ENCODE measurements at regions not wholly inside any gene's neighbourhood (a gene's known extent, or its start where the extent isn't known, plus 50 kb on each side); places are given as distances from the start of the nearest gene placed in this dataset.

GRCh38 chr15:70569091-70569713 is 194.2 kb downstream of the UACA start:
- Histone ChIP-seq H3K4me3 (ENCODE audit: low read length in 3 of 3) (no peak overlapping the region), H3K36me3 (ENCODE audit: control insufficient read depth in 3 of 3, insufficient read depth in 3 of 3, low read length in 3 of 3) (no peaks in the 10 kb centered on the region), H3K27me3 (ENCODE audit: control insufficient read depth in 3 of 3, insufficient read depth in 3 of 3, low read length in 3 of 3) (no peaks in the 10 kb centered on the region), H3K9me3 (ENCODE audit: control insufficient read depth in 3 of 3, low read length in 3 of 3) (no peaks in the 10 kb centered on the region), H3K9ac (ENCODE audit: low read depth in 1 of 3, low read length in 3 of 3) (no peak overlapping the region), H3K27ac (ENCODE audit: low read depth, low read length) (no peak overlapping the region), H3K4me1 (ENCODE audit: control insufficient read depth in 3 of 3, insufficient read depth in 3 of 3, low read length in 3 of 3) (peaks cover 0 to 3% (median 0%) of the 10 kb centered on the region in 3 donors)

GRCh38 chr15:70566989-70567388 is 196.4 kb downstream of the UACA start:
- no peak overlapping the region for H3K9ac ChIP-seq (ENCODE audit: low read depth in 1 of 3, low read length in 3 of 3)
- H3K27me3 ChIP-seq (ENCODE audit: control insufficient read depth in 3 of 3, insufficient read depth in 3 of 3, low read length in 3 of 3), result no peaks in the 10 kb centered on the region
- H3K4me1 ChIP-seq (ENCODE audit: control insufficient read depth in 3 of 3, insufficient read depth in 3 of 3, low read length in 3 of 3), result peaks cover 0 to 3% (median 0%) of the 10 kb centered on the region in 3 donors
- H3K27ac ChIP-seq (ENCODE audit: low read depth, low read length), result no peak overlapping the region
- H3K4me3 ChIP-seq (ENCODE audit: low read length in 3 of 3), result no peak overlapping the region
- no peaks in the 10 kb centered on the region for H3K9me3 ChIP-seq (ENCODE audit: control insufficient read depth in 3 of 3, low read length in 3 of 3)
- H3K36me3 ChIP-seq (ENCODE audit: control insufficient read depth in 3 of 3, insufficient read depth in 3 of 3, low read length in 3 of 3), result no peaks in the 10 kb centered on the region

- Histone ChIP-seq H3K4me3 (ENCODE audit: low read length in 3 of 3) (no peak overlapping the region), H3K27ac (ENCODE audit: low read depth, low read length) (no peak overlapping the region), H3K36me3 (ENCODE audit: control insufficient read depth in 3 of 3, insufficient read depth in 3 of 3, low read length in 3 of 3) (no peaks in the 10 kb centered on the region), H3K9me3 (ENCODE audit: control insufficient read depth in 3 of 3, low read length in 3 of 3) (no peaks in the 10 kb centered on the region), H3K27me3 (ENCODE audit: control insufficient read depth in 3 of 3, insufficient read depth in 3 of 3, low read length in 3 of 3) (no peaks in the 10 kb centered on the region), H3K9ac (ENCODE audit: low read depth in 1 of 3, low read length in 3 of 3) (no peak overlapping the region), H3K4me1 (ENCODE audit: control insufficient read depth in 3 of 3, insufficient read depth in 3 of 3, low read length in 3 of 3) (peaks cover 0 to 3% (median 0%) of the 10 kb centered on the region in 3 donors)
Measured at GRCh38 chr15:70566047-70566835, 197.1 kb downstream of the UACA start.

- H3K9ac ChIP-seq (ENCODE audit: low read depth in 1 of 3, low read length in 3 of 3), result no peak overlapping the region
Measured at GRCh38 chr15:70563561-70564095, 199.7 kb downstream of the UACA start.

GRCh38 chr15:70562906-70563305 is 200.5 kb downstream of the UACA start:
- Histone ChIP-seq H3K36me3 (ENCODE audit: control insufficient read depth in 3 of 3, insufficient read depth in 3 of 3, low read length in 3 of 3) (no peaks in the 10 kb centered on the region), H3K9me3 (ENCODE audit: control insufficient read depth in 3 of 3, low read length in 3 of 3) (no peaks in the 10 kb centered on the region), H3K27me3 (ENCODE audit: control insufficient read depth in 3 of 3, insufficient read depth in 3 of 3, low read length in 3 of 3) (no peaks in the 10 kb centered on the region), H3K9ac (ENCODE audit: low read depth in 1 of 3, low read length in 3 of 3) (no peak overlapping the region), H3K4me3 (ENCODE audit: low read length in 3 of 3) (no peak overlapping the region), H3K4me1 (ENCODE audit: control insufficient read depth in 3 of 3, insufficient read depth in 3 of 3, low read length in 3 of 3) (peaks cover 20 to 24% (median 20%) of the 10 kb centered on the region in 3 donors), H3K27ac (ENCODE audit: low read depth, low read length) (no peak overlapping the region)

More at GRCh38 chr15:70563561-70564095, 199.7 kb downstream of the UACA start:
- H3K27ac ChIP-seq (ENCODE audit: low read depth, low read length), result no peak overlapping the region
- H3K4me3 ChIP-seq (ENCODE audit: low read length in 3 of 3), result no peak overlapping the region
- no peaks in the 10 kb centered on the region for H3K27me3 ChIP-seq (ENCODE audit: control insufficient read depth in 3 of 3, insufficient read depth in 3 of 3, low read length in 3 of 3)
- H3K4me1 ChIP-seq (ENCODE audit: control insufficient read depth in 3 of 3, insufficient read depth in 3 of 3, low read length in 3 of 3), result peaks cover 16 to 17% (median 17%) of the 10 kb centered on the region in 3 donors
- H3K9me3 ChIP-seq (ENCODE audit: control insufficient read depth in 3 of 3, low read length in 3 of 3), result no peaks in the 10 kb centered on the region
- H3K36me3 ChIP-seq (ENCODE audit: control insufficient read depth in 3 of 3, insufficient read depth in 3 of 3, low read length in 3 of 3), result no peaks in the 10 kb centered on the region

GRCh38 chr15:70561885-70562284 is 201.5 kb downstream of the UACA start:
- no peak overlapping the region for H3K9ac ChIP-seq (ENCODE audit: low read depth in 1 of 3, low read length in 3 of 3)
- peaks cover 20 to 30% (median 24%) of the 10 kb centered on the region in 3 donors for H3K4me1 ChIP-seq (ENCODE audit: control insufficient read depth in 3 of 3, insufficient read depth in 3 of 3, low read length in 3 of 3)
- no peak overlapping the region for H3K27ac ChIP-seq (ENCODE audit: low read depth, low read length)
- no peaks in the 10 kb centered on the region for H3K9me3 ChIP-seq (ENCODE audit: control insufficient read depth in 3 of 3, low read length in 3 of 3)
- no peaks in the 10 kb centered on the region for H3K27me3 ChIP-seq (ENCODE audit: control insufficient read depth in 3 of 3, insufficient read depth in 3 of 3, low read length in 3 of 3)
- H3K4me3 ChIP-seq (ENCODE audit: low read length in 3 of 3), result no peak overlapping the region
- no peaks in the 10 kb centered on the region for H3K36me3 ChIP-seq (ENCODE audit: control insufficient read depth in 3 of 3, insufficient read depth in 3 of 3, low read length in 3 of 3)

- Histone ChIP-seq H3K4me3 (ENCODE audit: low read length in 3 of 3) (no peak overlapping the region), H3K9ac (ENCODE audit: low read depth in 1 of 3, low read length in 3 of 3) (no peak overlapping the region), H3K4me1 (ENCODE audit: control insufficient read depth in 3 of 3, insufficient read depth in 3 of 3, low read length in 3 of 3) (peaks cover 20 to 30% (median 24%) of the 10 kb centered on the region in 3 donors), H3K9me3 (ENCODE audit: control insufficient read depth in 3 of 3, low read length in 3 of 3) (no peaks in the 10 kb centered on the region), H3K27ac (ENCODE audit: low read depth, low read length) (no peak overlapping the region), H3K36me3 (ENCODE audit: control insufficient read depth in 3 of 3, insufficient read depth in 3 of 3, low read length in 3 of 3) (no peaks in the 10 kb centered on the region), H3K27me3 (ENCODE audit: control insufficient read depth in 3 of 3, insufficient read depth in 3 of 3, low read length in 3 of 3) (no peaks in the 10 kb centered on the region)
Measured at GRCh38 chr15:70560617-70561328, 202.6 kb downstream of the UACA start.

- no peaks in the 10 kb centered on the region for H3K27me3 ChIP-seq (ENCODE audit: control insufficient read depth in 3 of 3, insufficient read depth in 3 of 3, low read length in 3 of 3)
- no peaks in the 10 kb centered on the region for H3K9me3 ChIP-seq (ENCODE audit: control insufficient read depth in 3 of 3, low read length in 3 of 3)
- no peaks in the 10 kb centered on the region for H3K36me3 ChIP-seq (ENCODE audit: control insufficient read depth in 3 of 3, insufficient read depth in 3 of 3, low read length in 3 of 3)
- H3K9ac ChIP-seq (ENCODE audit: low read depth in 1 of 3, low read length in 3 of 3), result peak overlapping the region in 1 of 3 donors; percentile 69
- H3K4me1 ChIP-seq (ENCODE audit: control insufficient read depth in 3 of 3, insufficient read depth in 3 of 3, low read length in 3 of 3), result peaks cover 20 to 30% (median 24%) of the 10 kb centered on the region in 3 donors
- peak overlapping the region; percentile 35 to 70 (median 42) for H3K4me3 ChIP-seq (ENCODE audit: low read length in 3 of 3)
- no peak overlapping the region for H3K27ac ChIP-seq (ENCODE audit: low read depth, low read length)
Measured at GRCh38 chr15:70559265-70560239, 203.8 kb downstream of the UACA start.

Measured in skeletal muscle tissue (tissue), 3 donors.